ENCODE measurements at regions not wholly inside any gene's neighbourhood (a gene's known extent, or its start where the extent isn't known, plus 50 kb on each side); places are given as distances from the start of the nearest gene placed in this dataset.

DNA sequence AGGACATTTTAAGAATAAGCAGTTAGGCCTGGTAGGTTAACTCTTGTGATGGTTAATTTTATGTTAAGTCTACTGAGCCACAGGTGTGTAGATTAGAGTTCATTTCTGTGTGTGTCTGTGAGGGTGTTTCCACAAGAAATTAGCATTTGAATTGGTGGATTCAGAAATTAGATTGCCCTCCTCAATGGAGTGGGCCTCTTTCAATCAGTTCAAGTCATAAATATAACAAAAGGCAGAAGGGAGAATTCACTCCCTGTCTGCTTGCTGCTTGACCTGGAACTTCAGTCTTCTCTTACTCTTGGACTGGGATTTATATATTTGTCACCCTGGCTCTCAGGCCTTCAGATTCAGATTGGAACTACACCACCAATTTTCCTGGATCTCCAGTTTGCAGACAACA, 55.3 kb upstream of the POM121L12 start:
- intact Hi-C loops (cut with DNase I) = no loop called here
- no peak for ATAC-seq
- no peak for DNase-seq (ENCODE audit: low spot score)

DNA sequence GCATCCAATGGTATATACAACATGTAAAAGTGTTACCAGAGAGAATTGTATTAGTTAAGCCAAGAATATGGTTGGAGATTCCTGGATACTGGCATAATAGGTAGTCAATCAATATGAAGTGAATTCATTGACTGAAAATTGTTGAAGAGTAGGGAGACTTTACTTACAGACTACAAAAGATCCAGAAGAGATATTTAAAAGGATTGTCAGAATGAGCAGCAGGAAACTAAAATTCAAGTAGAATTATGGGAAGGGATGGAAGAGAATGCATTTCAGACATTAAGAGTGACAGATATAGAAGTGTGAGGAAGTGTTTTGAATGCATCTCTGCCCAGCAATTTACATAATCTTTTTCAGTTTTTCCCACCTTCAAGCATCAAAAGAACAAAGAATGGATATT, 62.3 kb upstream of the POM121L12 start:
- no peak for DNase-seq (ENCODE audit: low spot score)
- ATAC-seq = no peak
- intact Hi-C loops (cut with DNase I) = no loop called here

DNA sequence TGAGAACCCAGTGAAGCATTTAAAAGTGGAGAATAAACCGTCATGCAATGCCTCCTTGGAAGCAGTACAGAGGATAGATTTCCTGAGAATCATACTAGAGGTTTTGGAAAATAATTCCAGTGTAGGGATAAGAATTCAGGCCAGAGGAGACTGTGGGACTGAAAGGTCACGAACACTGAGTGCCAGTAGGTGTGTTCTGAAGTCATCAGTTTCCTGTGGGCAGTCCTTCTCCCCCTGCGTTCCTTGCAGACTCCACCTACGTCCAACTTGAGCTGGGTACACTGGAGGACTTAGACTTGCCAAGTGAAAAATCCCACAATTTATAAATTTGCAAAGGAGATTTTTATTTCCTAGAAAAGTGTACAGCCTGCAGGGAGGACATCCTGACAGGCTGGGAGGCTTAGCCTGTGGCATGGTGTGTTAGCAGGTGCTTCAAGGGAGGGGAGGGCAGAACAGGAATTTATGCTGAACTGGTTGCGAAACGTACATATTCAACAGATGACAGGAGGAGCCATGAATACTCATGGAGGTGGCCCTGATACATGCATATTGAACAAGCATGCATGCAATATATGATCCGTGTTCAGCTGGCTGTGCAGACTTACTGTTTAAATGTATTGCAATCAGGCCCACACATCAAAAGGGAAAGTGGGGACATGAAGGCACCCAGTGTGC, 72.9 kb upstream of the POM121L12 start:
- ATAC-seq (peak; percentile 84), DNase-seq (ENCODE audit: low spot score) (no peak)
- intact Hi-C loops (cut with DNase I) = no loop called here

DNA sequence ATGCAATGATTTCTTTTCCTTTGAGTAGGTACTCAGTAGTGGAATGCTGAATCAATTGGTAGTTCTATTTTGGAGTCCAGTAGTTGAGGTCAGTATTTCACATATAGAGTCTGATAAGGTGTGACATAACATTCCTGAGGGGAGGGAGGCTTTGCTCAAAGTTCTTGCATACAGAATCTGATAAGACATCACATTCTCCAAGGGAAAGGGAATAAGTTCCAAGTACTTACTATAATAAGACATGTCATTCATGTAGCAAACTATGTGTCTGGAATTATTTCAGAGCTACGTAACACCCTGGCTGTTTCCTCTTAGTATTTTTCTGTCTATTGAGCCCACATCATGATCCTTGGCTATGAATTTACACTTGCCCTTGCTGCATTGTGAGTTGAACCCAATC, 74.3 kb upstream of the POM121L12 start:
- DNase-seq (ENCODE audit: low spot score) (no peak), ATAC-seq (no peak)
- intact Hi-C loops (cut with DNase I) = no loop called here

DNA sequence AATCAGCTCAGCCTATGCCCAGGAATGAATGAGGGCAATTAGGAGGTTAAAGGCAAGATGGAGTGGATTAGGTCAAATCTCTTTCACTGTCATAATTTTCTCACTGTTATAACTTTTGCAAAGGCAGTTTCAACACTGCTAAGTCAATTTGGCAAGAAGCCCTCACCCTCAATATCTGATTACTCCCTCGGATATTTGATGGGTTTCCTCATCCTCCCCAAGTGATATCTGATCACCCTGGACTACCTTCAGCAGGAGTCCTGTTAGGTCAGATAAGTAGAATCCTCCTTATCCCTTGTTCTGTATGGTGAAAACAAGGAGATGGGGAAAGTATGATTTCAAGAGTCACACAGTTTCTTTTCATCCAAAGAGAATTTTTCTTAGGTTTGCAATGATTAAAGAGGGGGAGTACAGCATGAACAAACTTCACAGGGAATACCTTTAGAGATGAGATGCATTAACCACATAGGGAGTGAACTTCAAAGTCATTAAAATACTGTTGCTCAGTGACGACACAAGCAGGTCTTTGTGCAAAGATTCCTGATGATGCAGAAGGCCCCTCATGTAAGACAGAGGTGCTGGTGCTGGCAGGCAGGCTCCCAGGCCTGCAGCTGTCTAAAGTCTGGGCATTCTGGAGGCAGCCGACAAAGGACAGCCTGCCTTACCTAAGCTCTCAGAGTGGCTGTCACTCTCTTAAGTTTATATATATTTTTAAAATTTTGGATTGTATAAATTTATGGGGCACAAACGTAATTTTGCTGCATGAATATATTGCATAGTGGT, 75.4 kb upstream of the POM121L12 start:
- DNase-seq (ENCODE audit: low spot score) = no peak
- ATAC-seq = no peak
- intact Hi-C loops (cut with DNase I) = no loop called here

- ATAC-seq = no peak
- DNase-seq (ENCODE audit: low spot score) = no peak
- intact Hi-C loops (cut with DNase I) = no loop called here
Observed at GRCh38 chr7:52959336-52959735, 76.1 kb upstream of the POM121L12 start.

DNA sequence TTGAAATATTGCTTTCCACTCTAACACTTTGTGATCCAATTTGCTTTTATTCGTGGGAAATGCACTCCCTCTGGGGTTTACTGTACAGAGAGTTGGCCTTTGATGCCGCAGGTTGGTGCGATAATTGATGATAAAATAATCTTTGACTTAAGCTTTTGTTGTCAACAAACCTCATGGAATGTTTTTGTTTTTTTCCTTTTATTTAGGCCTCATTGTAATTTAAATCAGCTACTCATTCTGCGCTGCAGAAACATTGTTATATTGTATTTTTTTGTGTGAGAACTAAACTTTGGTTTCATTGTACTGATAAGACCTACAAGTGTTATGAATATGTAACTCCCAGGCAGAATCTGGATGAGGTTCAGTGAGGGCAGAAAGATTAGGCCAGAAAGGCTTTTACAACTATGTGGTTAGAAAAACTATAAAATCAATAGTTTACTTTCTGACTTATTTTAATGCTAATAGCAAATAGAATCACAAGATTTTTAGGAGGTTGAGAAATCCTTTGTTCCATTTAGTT, 76.8 kb upstream of the POM121L12 start:
- ATAC-seq = no peak

DNA sequence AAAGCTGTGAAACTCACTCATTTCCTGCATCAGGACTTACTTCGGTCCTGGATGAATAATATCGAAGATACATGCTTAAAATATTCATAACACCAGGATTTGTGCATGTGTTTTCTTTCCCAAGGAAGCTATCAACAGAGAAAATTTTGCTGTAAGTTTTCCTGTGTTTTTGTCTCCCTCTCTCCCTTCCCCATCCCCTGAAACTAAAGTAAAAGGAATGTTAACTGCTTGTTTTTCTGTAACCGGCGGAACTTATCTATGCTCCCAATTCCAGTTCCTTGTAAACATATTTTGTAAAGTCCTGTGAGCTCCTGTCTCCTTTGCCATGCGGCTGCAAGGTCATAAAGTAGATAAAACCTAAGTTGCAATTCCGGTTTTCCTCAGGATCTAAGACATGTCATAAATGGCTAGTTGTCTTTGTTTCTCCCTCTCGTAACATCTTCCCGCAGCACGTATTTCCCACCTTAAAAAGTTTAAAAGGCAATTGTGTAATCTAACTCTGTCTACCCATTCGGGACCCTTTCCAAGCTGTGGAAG, 79.0 kb upstream of the POM121L12 start:
- DNase-seq (ENCODE audit: low spot score) (no peak), ATAC-seq (no peak)
- intact Hi-C loops (cut with DNase I) = no loop called here

More for the DNA sequence above, 76.8 kb upstream of the POM121L12 start:
- no peak for DNase-seq (ENCODE audit: low spot score)
- intact Hi-C loops (cut with DNase I) = no loop called here

DNA sequence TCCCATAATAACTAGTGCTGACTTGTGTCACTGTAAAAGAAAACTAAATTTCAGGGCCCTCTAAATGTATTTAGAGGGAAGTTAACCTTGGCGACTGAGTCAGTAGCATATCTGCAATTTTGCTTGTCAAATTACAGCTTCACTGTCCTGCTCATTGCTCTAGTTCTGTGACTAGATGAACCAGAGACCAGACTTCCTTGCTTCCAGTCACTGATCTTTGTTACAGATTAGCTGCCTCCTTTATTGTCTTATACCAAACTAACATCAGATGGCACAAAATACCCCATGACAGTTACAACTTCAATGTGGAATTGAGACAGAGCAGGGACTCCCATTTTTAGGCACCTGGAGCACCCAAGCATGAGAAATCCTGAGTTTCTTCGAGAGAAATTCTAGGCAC, 79.9 kb upstream of the POM121L12 start:
- DNase-seq (ENCODE audit: low spot score) (no peak), ATAC-seq (no peak)
- intact Hi-C loops (cut with DNase I) = no loop called here

DNA sequence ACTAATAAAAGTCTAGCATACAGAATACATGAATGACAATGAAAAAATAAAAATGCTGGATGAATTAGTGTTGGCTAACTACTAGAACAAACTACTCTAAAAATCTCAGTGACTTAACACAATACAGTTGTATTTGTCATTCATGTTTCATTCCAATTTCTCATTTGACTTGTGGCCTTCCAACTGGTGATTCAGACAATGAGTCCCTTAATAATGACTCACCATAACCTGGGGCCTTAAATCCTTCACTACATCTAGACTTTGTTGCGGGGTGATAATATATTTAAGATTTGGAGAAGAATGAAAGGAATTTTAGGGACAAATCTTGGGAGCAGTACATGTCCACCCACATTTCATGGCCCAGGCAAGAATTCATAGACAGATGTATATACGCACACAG, 90.5 kb upstream of the POM121L12 start:
- intact Hi-C loops (cut with DNase I) = no loop called here
- DNase-seq (ENCODE audit: low spot score) = no peak
- no peak for ATAC-seq

- ATAC-seq (no peak), DNase-seq (ENCODE audit: low spot score) (no peak)
- intact Hi-C loops (cut with DNase I) = no loop called here
Observed at GRCh38 chr7:52940481-52940880, 95.0 kb upstream of the POM121L12 start.

DNA sequence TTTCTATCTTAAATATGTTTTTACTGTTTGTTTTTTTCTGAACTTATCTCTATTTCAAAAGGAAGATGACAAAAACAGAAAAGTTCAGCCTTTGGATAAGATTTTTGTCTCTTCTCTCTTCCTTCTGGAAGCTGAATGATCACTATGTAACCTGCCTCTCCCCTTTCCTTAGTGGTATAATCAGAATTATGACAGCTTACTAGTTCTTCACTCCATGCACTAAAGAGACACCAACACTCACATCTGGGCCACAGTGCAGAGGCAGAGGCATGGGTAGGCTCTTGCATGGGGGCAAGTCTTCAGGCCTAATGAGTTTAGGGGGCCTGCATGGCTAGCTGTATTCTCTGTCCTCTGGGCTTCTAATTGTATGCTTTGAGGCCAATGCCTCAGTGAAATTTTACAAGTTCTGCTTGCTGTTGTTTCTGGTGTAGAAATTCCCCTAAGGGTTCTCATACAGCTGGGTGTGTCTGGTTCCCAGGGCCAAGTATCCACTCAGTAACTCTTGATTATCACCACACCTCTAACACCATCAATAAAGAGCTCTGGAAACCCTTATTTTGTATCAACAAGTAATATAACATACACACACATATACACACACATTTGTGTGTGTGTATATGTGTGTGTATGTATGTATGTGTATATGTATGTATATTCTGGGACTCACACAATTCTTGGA, 96.8 kb upstream of the POM121L12 start:
- intact Hi-C loops (cut with DNase I) = no loop called here
- ATAC-seq = peak; percentile 55

DNA sequence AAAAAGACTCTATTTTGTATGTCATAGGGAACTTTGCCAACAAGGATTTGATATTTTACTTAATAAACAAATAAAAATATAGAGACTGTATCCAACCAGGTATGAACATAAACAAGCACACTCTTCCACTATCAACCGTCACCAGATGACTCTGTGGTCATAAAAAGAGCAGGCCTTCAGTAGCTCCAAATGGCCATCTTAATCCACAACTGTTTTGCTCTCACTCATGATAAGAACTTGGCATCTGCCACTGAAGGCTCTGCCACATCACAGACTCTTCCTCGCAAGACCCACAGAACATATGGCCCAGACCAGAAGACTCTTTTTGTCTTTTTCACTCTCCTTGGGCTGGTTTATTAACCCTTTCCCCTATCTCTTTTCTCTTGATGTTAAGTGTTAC, 98.7 kb upstream of the POM121L12 start:
- intact Hi-C loops (cut with DNase I) = no loop called here
- DNase-seq (ENCODE audit: low spot score) = no peak
- no peak for ATAC-seq

More for the DNA sequence above, 96.8 kb upstream of the POM121L12 start:
- DNase-seq (ENCODE audit: low spot score) = no peak

DNA sequence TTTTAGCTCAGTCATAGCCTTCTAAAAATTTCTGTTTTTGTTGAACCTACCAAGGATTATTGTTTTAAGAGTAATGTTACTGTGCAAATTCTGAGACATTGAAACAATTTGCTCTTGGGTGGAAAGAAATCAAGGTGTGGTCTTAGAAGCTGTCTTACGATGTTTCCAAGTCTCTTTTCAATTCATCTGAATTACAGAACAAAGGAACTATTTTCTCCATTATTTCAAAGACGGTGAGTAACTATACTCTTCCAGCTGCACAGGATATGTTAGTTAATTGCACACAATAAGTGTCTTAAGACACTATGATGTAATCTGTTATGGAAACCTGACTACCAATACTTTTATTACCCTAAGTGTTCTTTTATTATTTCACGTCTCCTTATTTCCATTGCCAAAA, 106.8 kb upstream of the POM121L12 start:
- no peak for ATAC-seq
- intact Hi-C loops (cut with DNase I) = no loop called here
- no peak for DNase-seq (ENCODE audit: low spot score)

DNA sequence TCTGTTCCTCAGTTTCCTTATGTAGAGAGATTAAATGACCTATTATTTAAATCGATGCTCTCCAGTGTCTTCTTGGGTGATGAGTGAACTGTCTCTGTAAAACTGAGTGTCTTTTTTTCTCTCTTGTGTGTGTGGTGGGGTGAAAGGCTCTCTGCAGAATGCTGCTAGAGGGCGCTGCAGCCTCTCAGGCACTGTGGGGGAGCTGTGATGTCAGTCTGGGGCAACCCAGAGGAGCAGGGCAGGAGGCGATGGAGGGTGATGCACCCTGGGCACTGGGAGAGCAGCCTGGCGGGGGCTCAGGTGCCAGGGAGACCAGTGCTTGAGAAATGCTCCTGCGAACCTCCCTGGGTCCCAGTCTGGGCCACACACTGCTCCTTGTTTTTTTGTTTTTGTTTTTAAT, 110.1 kb upstream of the POM121L12 start:
- no peak for DNase-seq (ENCODE audit: low spot score)
- intact Hi-C loops (cut with DNase I) = no loop called here
- no peak for ATAC-seq

DNA sequence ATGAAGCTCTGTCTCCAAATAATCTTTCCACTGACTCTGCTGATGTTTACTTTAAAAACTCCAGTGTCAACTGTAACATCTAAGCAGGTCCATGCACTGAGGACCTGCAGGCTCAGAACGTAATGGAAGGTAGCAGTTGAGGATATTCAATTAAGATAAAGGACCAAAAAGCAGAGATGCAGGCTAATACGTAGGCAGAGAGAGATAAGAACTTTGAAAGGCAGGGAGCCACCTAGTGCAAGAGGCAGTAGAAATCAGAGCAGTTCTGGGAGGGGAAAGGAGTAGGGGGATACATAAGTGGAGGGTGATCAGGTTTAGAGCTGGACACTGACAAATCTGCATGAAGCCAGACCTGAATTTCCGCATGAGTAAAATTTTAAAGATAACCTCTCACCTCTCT, 114.5 kb upstream of the POM121L12 start:
- intact Hi-C loops (cut with DNase I) = no loop called here
- no peak for ATAC-seq
- no peak for DNase-seq (ENCODE audit: low spot score)

DNA sequence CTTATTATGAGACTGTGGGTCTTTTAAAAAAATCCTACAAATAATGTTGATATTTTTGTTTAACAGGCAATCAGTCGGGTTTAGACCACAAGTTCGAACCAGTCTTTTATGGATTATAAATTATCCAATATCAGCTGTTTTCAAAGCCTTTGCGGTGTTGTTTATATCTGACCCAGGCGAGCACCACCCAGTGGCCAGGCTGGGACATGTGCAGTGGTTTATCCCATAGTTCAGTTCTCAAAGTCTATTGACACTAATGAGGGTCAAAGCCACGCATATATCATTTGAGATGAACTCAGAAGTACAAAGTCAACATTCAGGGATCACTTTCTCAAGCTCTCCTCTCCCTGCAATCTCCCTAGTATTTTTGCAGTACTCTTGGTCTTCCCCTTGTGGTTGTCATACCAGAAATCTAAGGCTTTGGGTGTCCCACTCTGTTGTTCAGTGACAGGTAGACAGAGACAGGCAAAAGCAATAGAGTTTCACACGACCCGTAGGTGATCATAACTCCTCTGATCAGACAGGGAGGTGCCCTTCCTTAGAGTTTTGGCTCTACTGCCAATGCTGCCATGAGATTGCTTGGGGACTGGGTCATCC, 117.4 kb upstream of the POM121L12 start:
- intact Hi-C loops (cut with DNase I) = no loop called here
- ATAC-seq = no peak
- no peak for DNase-seq (ENCODE audit: low spot score)

DNA sequence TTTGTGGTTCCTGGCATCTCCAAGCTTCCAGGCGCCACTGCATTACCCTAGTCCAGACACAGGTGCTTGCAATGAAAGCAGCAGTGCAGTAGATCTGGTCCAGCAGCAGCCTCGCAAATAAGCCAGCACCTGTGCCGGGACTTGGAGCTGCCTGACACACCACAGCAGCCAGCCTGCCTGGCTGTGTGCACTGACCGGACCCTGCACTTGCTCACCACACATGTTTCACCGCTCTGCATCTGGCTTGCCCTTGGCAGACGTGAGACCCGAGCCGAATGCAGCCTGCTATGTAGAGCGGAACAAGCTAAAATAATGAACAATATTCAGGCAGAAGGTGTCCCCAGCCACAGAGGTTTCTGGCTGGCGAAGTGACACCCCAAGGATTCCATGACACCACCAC, 123.6 kb upstream of the POM121L12 start:
- no peak for DNase-seq (ENCODE audit: low spot score)
- intact Hi-C loops (cut with DNase I) = no loop called here
- no peak for ATAC-seq

DNA sequence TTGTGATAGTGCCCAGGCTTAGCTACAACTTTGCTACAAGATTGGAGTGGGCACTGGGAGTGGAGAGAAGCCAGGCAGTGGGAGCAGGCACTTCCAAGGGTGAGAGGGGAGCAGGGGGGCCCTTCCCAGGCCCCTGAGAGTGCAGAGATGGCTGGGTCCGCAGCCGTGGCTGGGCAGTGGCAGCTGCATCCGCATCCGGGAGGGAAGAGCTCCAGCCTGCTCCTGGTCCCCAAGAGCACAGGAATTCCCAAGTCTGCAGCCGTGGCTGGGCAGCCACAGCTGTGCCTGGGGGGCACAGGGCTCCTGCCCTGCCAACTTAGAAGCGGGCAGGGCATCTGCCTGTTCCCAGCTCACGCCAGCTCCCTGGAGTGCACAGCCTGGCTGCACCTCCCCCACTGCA, 124.1 kb upstream of the POM121L12 start:
- peak; percentile 28 for ATAC-seq
- DNase-seq (ENCODE audit: low spot score) = no peak
- intact Hi-C loops (cut with DNase I) = no loop called here
